Lung (tissue), 11 donors: ENCODE measurements at regions not wholly inside any gene's neighbourhood (a gene's known extent, or its start where the extent isn't known, plus 50 kb on each side); places are given as distances from the start of the nearest gene placed in this dataset.

Experiments used
- ATAC-seq: fragments of 200-7000 bp; cut with Tn5 transposase; one replicate; pipeline ENCODE4 v1.9.1; 2020; ENCODE audit warnings: moderate number of reproducible peaks; ENCODE audit not compliant: insufficient read depth, low FRiP score
- DNase-seq, 3 donors: peaks; one replicate each; pipeline ENCODE4 v3.0.0-alpha.2; 2013 to 2017
- H3K27ac ChIP-seq, 2 donors: one replicate each; pipeline ENCODE4 v1.5.1; 2013; ENCODE audit warnings: mild to moderate bottlenecking in 2 of 2, moderate library complexity in 2 of 2, control low read depth in 1 of 2, inconsistent platforms in 1 of 2, low read depth in 1 of 2, low read length in 1 of 2
- H3K27me3 ChIP-seq, 3 donors: one replicate each; pipeline ENCODE4 v1.5.1; 2013; ENCODE audit warnings: low read length in 2 of 3; ENCODE audit not compliant: control insufficient read depth in 3 of 3, insufficient read depth in 3 of 3
- H3K36me3 ChIP-seq, 4 donors: one replicate each; pipeline ENCODE4 v1.5.1; 2013; ENCODE audit warnings: low read length in 4 of 4, mild to moderate bottlenecking in 1 of 4, moderate library complexity in 1 of 4; ENCODE audit not compliant: control insufficient read depth in 4 of 4, insufficient read depth in 4 of 4
- H3K4me1 ChIP-seq, 5 donors: one replicate each; pipeline ENCODE4 v1.5.1; 2013; ENCODE audit warnings: low read length in 5 of 5, mild to moderate bottlenecking in 2 of 5, moderate library complexity in 1 of 5; ENCODE audit not compliant: control insufficient read depth in 5 of 5, insufficient read depth in 5 of 5
- H3K4me3 ChIP-seq: one replicate; pipeline ENCODE4 v1.5.1; 2013; ENCODE audit warnings: mild to moderate bottlenecking, control low read depth, moderate library complexity
- H3K9ac ChIP-seq, 2 donors: one replicate each; pipeline ENCODE4 v1.5.1; 2013; ENCODE audit warnings: low read length in 2 of 2, control low read depth in 1 of 2; ENCODE audit not compliant: insufficient read depth in 1 of 2
- H3K9me3 ChIP-seq, 4 donors: one replicate each; pipeline ENCODE4 v1.5.1; 2013; ENCODE audit warnings: low read length in 3 of 4, mild to moderate bottlenecking in 1 of 4, moderate library complexity in 1 of 4; ENCODE audit not compliant: control insufficient read depth in 4 of 4, insufficient read depth in 3 of 4
- CTCF ChIP-seq: IDR thresholded peaks from 2 replicates; pipeline ENCODE4 v1.5.1; 2012; ENCODE audit warnings: mild to moderate bottlenecking; ENCODE audit errors: control extremely low read depth, extremely low read depth
- WGBS, 2 donors: extraction: QIAGEN DNeasy Blood & Tissue Kit; methylation state at CpG; one replicate each; pipeline ENCODE4 v1.1.7; 2013; 5-methylcytosine and 5-hydroxymethylcytosine counted together
- donor health status: control.
- donor health status: control.
- donor health status: Bipolar disorder and iron deficiency.
- donor health status: healthy.
- donor health status: DM: yes; HTN: yes; CAD: no.

GRCh38 chr1:166700696-166701095 lies 138.6 kb upstream of the POGK start:
- peaks cover 0 to 6% (median 0%) of the 10 kb centered on the region in 5 donors for H3K4me1 ChIP-seq
- no peak overlapping the region for H3K9ac ChIP-seq
- no peak for DNase-seq
- no peak for ATAC-seq
- 71 to 76% methylated on average over 4 of the region's 4 CpGs for WGBS, 2 donors
- H3K27me3 ChIP-seq: no peaks in the 10 kb centered on the region
- no peak overlapping the region for H3K27ac ChIP-seq
- H3K4me3 ChIP-seq: no peak overlapping the region
- H3K9me3 ChIP-seq: peaks cover 0 to 2% (median 0%) of the 10 kb centered on the region in 4 donors
- no peak for TF ChIP-seq CTCF
- H3K36me3 ChIP-seq: no peaks in the 10 kb centered on the region

GRCh38 chr1:166701603-166702100 lies 137.6 kb upstream of the POGK start:
- no peaks in the 10 kb centered on the region for H3K36me3 ChIP-seq
- peaks cover 0 to 6% (median 0%) of the 10 kb centered on the region in 5 donors for H3K4me1 ChIP-seq
- H3K27ac ChIP-seq: no peak overlapping the region
- H3K27me3 ChIP-seq: no peaks in the 10 kb centered on the region
- no peak for TF ChIP-seq CTCF
- WGBS, 2 donors: 42 to 73% methylated on average over 1 of the region's 1 CpG
- no peak overlapping the region for H3K4me3 ChIP-seq
- H3K9me3 ChIP-seq: peaks cover 0 to 2% (median 0%) of the 10 kb centered on the region in 4 donors
- no peak overlapping the region for H3K9ac ChIP-seq
- ATAC-seq: no peak
- no peak for DNase-seq

GRCh38 chr1:166703141-166703540 lies 136.1 kb upstream of the POGK start:
- Histone ChIP-seq H3K9ac (no peak overlapping the region), H3K27ac (no peak overlapping the region), H3K27me3 (no peaks in the 10 kb centered on the region), H3K4me1 (peaks cover 0 to 6% (median 0%) of the 10 kb centered on the region in 5 donors), H3K4me3 (no peak overlapping the region), H3K36me3 (no peaks in the 10 kb centered on the region), H3K9me3 (peaks cover 0 to 2% (median 0%) of the 10 kb centered on the region in 4 donors)
- ATAC-seq (no peak), DNase-seq (peak in 1 of 3 donors; percentile 1)
- TF ChIP-seq CTCF: no peak
- WGBS, 2 donors: 80 to 89% methylated on average over 2 of the region's 2 CpGs
